ENCODE measurements at regions not wholly inside any gene's neighbourhood (a gene's known extent, or its start where the extent isn't known, plus 50 kb on each side); places are given as distances from the start of the nearest gene placed in this dataset.

DNA sequence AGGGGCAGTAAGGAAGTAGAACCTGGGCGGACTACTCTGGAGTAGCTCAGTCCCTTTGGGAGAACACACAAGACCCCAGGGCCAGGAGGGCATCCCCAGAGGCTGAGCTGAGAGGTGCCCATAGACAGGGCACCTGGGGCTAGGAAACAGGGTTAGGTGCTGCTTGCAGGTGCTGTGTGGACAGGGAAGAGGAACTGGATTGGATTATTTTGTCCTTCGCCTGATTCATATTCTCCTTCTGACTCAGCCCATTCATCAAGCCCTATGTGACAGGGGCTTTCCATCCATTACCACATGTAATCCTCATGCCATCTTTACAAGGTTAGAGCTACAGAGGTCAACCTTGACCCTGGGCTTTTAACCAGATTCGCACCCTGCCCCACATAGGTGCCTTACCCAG is 183.9 kb downstream of the C1orf94 start:
- TF ChIP-seq, protein P1, sequence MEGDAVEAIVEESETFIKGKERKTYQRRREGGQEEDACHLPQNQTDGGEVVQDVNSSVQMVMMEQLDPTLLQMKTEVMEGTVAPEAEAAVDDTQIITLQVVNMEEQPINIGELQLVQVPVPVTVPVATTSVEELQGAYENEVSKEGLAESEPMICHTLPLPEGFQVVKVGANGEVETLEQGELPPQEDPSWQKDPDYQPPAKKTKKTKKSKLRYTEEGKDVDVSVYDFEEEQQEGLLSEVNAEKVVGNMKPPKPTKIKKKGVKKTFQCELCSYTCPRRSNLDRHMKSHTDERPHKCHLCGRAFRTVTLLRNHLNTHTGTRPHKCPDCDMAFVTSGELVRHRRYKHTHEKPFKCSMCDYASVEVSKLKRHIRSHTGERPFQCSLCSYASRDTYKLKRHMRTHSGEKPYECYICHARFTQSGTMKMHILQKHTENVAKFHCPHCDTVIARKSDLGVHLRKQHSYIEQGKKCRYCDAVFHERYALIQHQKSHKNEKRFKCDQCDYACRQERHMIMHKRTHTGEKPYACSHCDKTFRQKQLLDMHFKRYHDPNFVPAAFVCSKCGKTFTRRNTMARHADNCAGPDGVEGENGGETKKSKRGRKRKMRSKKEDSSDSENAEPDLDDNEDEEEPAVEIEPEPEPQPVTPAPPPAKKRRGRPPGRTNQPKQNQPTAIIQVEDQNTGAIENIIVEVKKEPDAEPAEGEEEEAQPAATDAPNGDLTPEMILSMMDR (conservative IDR thresholded peaks at IDR 0.05; ENCODE audit: low read length): no peak
- no peak for TF ChIP-seq EZH2phosphoT487 (IDR thresholded peaks at IDR 0.05; ENCODE audit: borderline replicate concordance, low read depth, low read length)

Data from OCI-LY7 (cell line).